PFSK-1 (cell line): ENCODE measurements at regions not wholly inside any gene's neighbourhood (a gene's known extent, or its start where the extent isn't known, plus 50 kb on each side); places are given as distances from the start of the nearest gene placed in this dataset.

Experiments
- POLR2AphosphoS5 ChIP-seq: IDR thresholded peaks from 2 replicates; pipeline ENCODE4 v1.6.1; 2012; ENCODE audit warnings: low read depth, mild to moderate bottlenecking, control low read depth, low read length, moderate library complexity
- REST ChIP-seq, 2 experiments: IDR thresholded peaks; 2 replicates each; pipeline versions ENCODE4 v1.6.1 to v1.8.0; 2011 to 2012; ENCODE audit warnings: low read depth in 2 of 2, low read length in 2 of 2, control low read depth in 1 of 2, inconsistent platforms in 1 of 2, mild to moderate bottlenecking in 1 of 2, moderate library complexity in 1 of 2; ENCODE audit not compliant: insufficient read depth in 1 of 2

- TF ChIP-seq POLR2AphosphoS5 (no peak), REST (IDR thresholded peaks at IDR 0.05; ENCODE audit: insufficient read depth in 1 of 2, low read depth in 2 of 2, low read length in 2 of 2) (no peak)
Measured at GRCh38 chrX:39603230-39603629, 494.5 kb downstream of the BCOR start.
